Psoas muscle (tissue), 7 donors: ENCODE measurements at regions not wholly inside any gene's neighbourhood (a gene's known extent, or its start where the extent isn't known, plus 50 kb on each side); places are given as distances from the start of the nearest gene placed in this dataset.

ENCODE experiments used
- ATAC-seq, 4 donors: fragments of 200-7000 bp; cut with Tn5 transposase; one replicate each; pipeline ENCODE4 v1.9.1; 2020; ENCODE audit warnings: moderate library complexity in 3 of 4, mild to moderate bottlenecking in 2 of 4
- DNase-seq, 2 donors: peaks; one replicate each; pipeline ENCODE4 v3.0.0-alpha.2; 2020
- H3K27ac ChIP-seq: fragments of 200-600 bp; one replicate; pipeline ENCODE4 v1.8.0; 2022
- H3K27me3 ChIP-seq, 3 donors: fragments of 200-600 bp in 1 of 3; one replicate each; pipeline versions ENCODE4 v1.6.1 to v1.8.0; 2013 to 2022; ENCODE audit warnings: low read length in 2 of 3, mild to moderate bottlenecking in 2 of 3, moderate library complexity in 1 of 3; ENCODE audit not compliant: insufficient read depth in 3 of 3
- H3K36me3 ChIP-seq, 2 donors: fragments of 200-600 bp in 1 of 2; one replicate each; pipeline versions ENCODE4 v1.6.1 to v1.8.0; 2013 to 2022; ENCODE audit warnings: low read depth in 1 of 2, mild to moderate bottlenecking in 1 of 2, moderate library complexity in 1 of 2; ENCODE audit not compliant: insufficient read depth in 1 of 2
- H3K4me1 ChIP-seq: fragments of 200-600 bp; one replicate; pipeline ENCODE4 v1.8.0; 2022
- H3K4me3 ChIP-seq: fragments of 200-600 bp; one replicate; pipeline ENCODE4 v1.8.0; 2022; ENCODE audit warnings: mild to moderate bottlenecking
- H3K9me3 ChIP-seq: fragments of 200-600 bp; one replicate; pipeline ENCODE4 v1.8.0; 2022
- WGBS, 3 donors: extraction: QIAGEN DNeasy Blood & Tissue Kit; methylation state at CpG; one replicate each; pipeline versions ENCODE4 v1.1.6 to v1.1.7; 2013; 5-methylcytosine and 5-hydroxymethylcytosine counted together
- intact Hi-C, 2 donors: fragments of 100-400 bp; cut with DNase I; formaldehyde crosslinking; loops; one replicate each; pipeline versions ENCODE4 v1.11.0 to v1.14.2; 2022
- TF ChIP-seq, protein P1 (sequence below): fragments of 200-600 bp; IDR thresholded peaks from one replicate; pipeline ENCODE4 v1.8.0; 2022; ENCODE audit warnings: antibody characterized with exemption
- donor health status: healthy with polysubstance abuse.
- donor health status: DM: no; HTN: no; CAD: no; lungs with moderate emphysema.
- donor health status: Bipolar disorder and iron deficiency.
- donor health status: healthy.
- donor health status: DM: yes; HTN: yes; CAD: no.
- donor health status: DM: no; HTN: no; CAD: no.
- donor health status: DM: yes; HTN: yes; CAD: no.

GRCh38 chr6:163641706-163642105, 227.2 kb downstream of the QKI start:
- H3K4me1 ChIP-seq, result no peaks in the 10 kb centered on the region
- no peaks in the 10 kb centered on the region for H3K27me3 ChIP-seq
- intact Hi-C loops, result no loop called here
- WGBS, 3 donors, result 89 to 92% (median 92%) methylated on average over 13 of the region's 13 CpGs
- H3K4me3 ChIP-seq, result no peak overlapping the region
- H3K9me3 ChIP-seq, result no peaks in the 10 kb centered on the region
- H3K36me3 ChIP-seq, result no peaks in the 10 kb centered on the region
- H3K27ac ChIP-seq, result no peak overlapping the region
- DNase-seq (no peak), ATAC-seq (no peak)
- TF ChIP-seq, protein P1, sequence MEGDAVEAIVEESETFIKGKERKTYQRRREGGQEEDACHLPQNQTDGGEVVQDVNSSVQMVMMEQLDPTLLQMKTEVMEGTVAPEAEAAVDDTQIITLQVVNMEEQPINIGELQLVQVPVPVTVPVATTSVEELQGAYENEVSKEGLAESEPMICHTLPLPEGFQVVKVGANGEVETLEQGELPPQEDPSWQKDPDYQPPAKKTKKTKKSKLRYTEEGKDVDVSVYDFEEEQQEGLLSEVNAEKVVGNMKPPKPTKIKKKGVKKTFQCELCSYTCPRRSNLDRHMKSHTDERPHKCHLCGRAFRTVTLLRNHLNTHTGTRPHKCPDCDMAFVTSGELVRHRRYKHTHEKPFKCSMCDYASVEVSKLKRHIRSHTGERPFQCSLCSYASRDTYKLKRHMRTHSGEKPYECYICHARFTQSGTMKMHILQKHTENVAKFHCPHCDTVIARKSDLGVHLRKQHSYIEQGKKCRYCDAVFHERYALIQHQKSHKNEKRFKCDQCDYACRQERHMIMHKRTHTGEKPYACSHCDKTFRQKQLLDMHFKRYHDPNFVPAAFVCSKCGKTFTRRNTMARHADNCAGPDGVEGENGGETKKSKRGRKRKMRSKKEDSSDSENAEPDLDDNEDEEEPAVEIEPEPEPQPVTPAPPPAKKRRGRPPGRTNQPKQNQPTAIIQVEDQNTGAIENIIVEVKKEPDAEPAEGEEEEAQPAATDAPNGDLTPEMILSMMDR, result no peak

DNA sequence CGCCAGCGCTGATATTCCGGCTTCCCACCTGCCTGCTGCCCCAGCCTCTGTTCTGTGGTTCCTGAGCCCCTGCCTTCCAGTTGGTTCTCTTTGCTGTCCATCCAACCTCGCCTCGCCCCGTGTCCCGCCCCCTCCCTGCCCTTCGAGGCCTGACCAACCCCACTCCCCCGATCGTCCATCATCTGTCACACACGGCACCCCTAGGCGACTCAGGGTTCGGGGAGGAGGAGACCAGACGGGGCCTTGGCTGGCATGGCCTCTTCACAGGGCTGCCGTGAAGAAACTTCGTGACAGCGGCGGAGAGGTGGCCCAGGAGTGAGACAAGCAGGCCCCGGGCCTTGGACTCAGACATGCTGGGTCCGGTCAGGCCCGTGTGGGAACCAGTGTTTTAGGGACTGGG, 226.1 kb downstream of the QKI start:
- WGBS, 3 donors, result 95 to 98% (median 96%) methylated on average over 21 of the region's 21 CpGs
- ATAC-seq (no peak), DNase-seq (no peak)
- Histone ChIP-seq H3K4me1 (no peaks in the 10 kb centered on the region), H3K27me3 (no peaks in the 10 kb centered on the region), H3K36me3 (no peaks in the 10 kb centered on the region), H3K4me3 (no peak overlapping the region), H3K9me3 (no peaks in the 10 kb centered on the region), H3K27ac (no peak overlapping the region)
- intact Hi-C loops, result no loop called here
- TF ChIP-seq, protein P1, result no peak

DNA sequence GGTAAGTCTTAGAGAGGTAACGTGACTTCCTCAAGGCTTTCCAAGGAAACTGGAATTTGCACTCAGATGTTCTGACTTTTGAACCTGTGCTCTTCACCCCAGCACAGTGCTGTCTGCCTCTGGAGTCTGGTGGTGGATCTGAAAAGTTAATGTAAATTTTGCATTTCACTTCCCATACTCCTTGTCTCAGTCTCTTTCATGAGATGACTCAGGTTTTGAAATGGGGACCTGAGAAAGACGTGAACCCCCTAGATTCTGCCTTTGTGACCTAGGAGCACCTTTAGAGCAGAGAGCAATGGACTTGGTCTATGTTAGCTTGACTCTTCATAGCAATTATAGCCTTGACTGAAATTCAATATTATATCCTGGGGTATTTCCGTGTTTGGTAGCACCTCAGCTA, 223.0 kb downstream of the QKI start:
- intact Hi-C loops, result no loop called here
- WGBS, 3 donors, result 62 to 74% (median 74%) methylated on average over 3 of the region's 3 CpGs
- H3K4me1 ChIP-seq, result no peaks in the 10 kb centered on the region
- no peaks in the 10 kb centered on the region for H3K27me3 ChIP-seq
- H3K27ac ChIP-seq, result no peak overlapping the region
- H3K9me3 ChIP-seq, result no peaks in the 10 kb centered on the region
- ATAC-seq (no peak), DNase-seq (no peak)
- H3K4me3 ChIP-seq, result no peak overlapping the region
- TF ChIP-seq, protein P1, result no peak
- no peaks in the 10 kb centered on the region for H3K36me3 ChIP-seq

GRCh38 chr6:163635731-163636364, 221.3 kb downstream of the QKI start:
- TF ChIP-seq, protein P1, result no peak
- H3K36me3 ChIP-seq, result no peaks in the 10 kb centered on the region
- ATAC-seq, result no peak
- H3K4me1 ChIP-seq, result no peaks in the 10 kb centered on the region
- no peak overlapping the region for H3K27ac ChIP-seq
- DNase-seq, result no peak
- no peaks in the 10 kb centered on the region for H3K9me3 ChIP-seq
- intact Hi-C loops, result no loop called here
- H3K4me3 ChIP-seq, result no peak overlapping the region
- 70 to 77% (median 71%) methylated on average over 22 of the region's 22 CpGs for WGBS, 3 donors
- peaks cover 0 to 3% (median 0%) of the 10 kb centered on the region in 3 donors for H3K27me3 ChIP-seq

DNA sequence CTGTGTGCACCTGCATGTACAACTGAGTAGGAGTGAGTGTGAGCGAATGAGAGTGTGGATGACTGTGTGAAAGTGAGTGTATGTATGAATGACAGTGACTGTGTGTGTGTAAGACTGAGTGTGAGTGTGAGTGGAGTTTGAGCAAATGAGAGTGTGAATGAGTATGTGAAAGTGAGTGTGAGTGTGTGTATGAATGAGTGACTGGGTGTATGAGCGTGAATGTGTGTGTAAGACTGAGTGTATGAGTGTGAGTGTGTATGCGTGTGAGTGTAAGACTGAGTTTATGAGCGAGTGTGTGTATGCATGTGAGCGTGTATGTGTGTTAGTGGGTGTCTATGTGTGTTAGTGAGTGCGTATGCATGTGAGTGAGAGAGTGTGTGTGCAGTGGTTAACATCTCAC, 220.8 kb downstream of the QKI start:
- TF ChIP-seq, protein P1, result no peak
- WGBS, 3 donors, result 97 to 98% (median 98%) methylated on average over 6 of the region's 6 CpGs
- Histone ChIP-seq H3K9me3 (no peaks in the 10 kb centered on the region), H3K4me1 (no peaks in the 10 kb centered on the region), H3K27me3 (peaks cover 0 to 5% (median 2%) of the 10 kb centered on the region in 3 donors), H3K27ac (no peak overlapping the region), H3K36me3 (no peaks in the 10 kb centered on the region), H3K4me3 (no peak overlapping the region)
- intact Hi-C loops, result no loop called here
- DNase-seq, result no peak
- ATAC-seq, result no peak
